ENCODE measurements at regions not wholly inside any gene's neighbourhood (a gene's known extent, or its start where the extent isn't known, plus 50 kb on each side); places are given as distances from the start of the nearest gene placed in this dataset.
"Not testable (repeated sequence)": the region's sequence is repeated elsewhere in the genome, so short reads cannot be mapped to it uniquely, and the experiment has no call there.

DNA sequence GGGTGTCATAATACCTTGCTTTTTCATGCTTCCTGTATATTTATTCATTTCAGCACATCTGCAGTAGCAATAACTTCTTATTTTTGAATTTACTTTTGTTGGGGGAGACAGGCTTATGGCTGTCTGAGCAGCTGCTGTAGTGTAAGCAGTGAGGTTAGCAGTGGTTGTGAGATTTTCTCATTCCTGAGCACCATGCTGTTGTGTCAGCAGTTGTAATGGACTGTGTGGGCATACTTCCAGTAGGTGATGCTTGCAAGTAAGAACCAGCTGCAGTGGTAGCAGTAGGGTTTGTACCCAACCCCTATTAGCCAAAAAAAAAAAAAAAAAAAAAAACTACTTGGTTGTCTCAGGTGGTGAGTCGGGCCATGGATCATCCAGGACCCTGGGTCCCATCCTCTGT, 311.6 kb downstream of the NUF2 start:
- BruUV-seq (replicated peaks) = no TSS peak
- Histone ChIP-seq H3K36me3 (ENCODE audit: insufficient read depth, low read length, poor library complexity, severe bottlenecking) (no peaks in the 10 kb centered on the region), H3K4me1 (ENCODE audit: insufficient read depth, low read length, poor library complexity, severe bottlenecking) (no peaks in the 10 kb centered on the region), H3K27me3 (replicated peaks; ENCODE audit: insufficient read depth, low read depth, low read length, poor library complexity) (no peaks in the 10 kb centered on the region), H3K27ac (ENCODE audit: low read depth, low read length, poor library complexity, severe bottlenecking) (no peak overlapping the region), H3K4me3 (ENCODE audit: low read depth, low read length, poor library complexity, severe bottlenecking) (no peak overlapping the region), H3K9me3 (ENCODE audit: low read depth, low read length, poor library complexity, severe bottlenecking) (peaks cover 23% of the 10 kb centered on the region)
- DNase-seq (ENCODE audit: low spot score) = no peak
- CTCF ChIA-PET = no interaction called here
- TF ChIP-seq, protein P1, sequence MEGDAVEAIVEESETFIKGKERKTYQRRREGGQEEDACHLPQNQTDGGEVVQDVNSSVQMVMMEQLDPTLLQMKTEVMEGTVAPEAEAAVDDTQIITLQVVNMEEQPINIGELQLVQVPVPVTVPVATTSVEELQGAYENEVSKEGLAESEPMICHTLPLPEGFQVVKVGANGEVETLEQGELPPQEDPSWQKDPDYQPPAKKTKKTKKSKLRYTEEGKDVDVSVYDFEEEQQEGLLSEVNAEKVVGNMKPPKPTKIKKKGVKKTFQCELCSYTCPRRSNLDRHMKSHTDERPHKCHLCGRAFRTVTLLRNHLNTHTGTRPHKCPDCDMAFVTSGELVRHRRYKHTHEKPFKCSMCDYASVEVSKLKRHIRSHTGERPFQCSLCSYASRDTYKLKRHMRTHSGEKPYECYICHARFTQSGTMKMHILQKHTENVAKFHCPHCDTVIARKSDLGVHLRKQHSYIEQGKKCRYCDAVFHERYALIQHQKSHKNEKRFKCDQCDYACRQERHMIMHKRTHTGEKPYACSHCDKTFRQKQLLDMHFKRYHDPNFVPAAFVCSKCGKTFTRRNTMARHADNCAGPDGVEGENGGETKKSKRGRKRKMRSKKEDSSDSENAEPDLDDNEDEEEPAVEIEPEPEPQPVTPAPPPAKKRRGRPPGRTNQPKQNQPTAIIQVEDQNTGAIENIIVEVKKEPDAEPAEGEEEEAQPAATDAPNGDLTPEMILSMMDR (conservative IDR thresholded peaks at IDR 0.05; ENCODE audit: low read depth, low read length) = no peak
- no peak for TF ChIP-seq EZH2 (IDR thresholded peaks at IDR 0.05; ENCODE audit: borderline replicate concordance, low read depth, low read length, poor library complexity, severe bottlenecking)
- POLR2A ChIA-PET (ENCODE audit: low non-redundant PET) = no interaction called here
- intact Hi-C loops (cut with micrococcal nuclease; ENCODE audit: unreplicated experiment) = no loop called here

DNA sequence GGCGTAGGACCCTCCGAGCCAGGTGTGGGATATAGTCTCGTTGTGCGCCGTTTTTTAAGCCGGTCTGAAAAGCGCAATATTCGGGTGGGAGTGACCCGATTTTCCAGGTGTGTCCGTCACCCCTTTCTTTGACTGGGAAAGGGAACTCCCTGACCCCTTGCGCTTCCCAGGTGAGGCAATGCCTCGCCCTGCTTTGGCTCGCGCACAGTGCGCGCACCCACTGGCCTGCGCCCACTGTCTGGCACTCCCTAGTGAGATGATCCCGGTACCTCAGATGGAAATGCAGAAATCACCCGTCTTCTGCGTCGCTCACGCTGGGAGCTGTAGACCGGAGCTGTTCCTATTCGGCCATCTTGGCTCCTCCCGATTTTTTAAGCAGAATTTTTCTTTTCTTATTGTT, 323.9 kb downstream of the NUF2 start:
- DNase-seq (ENCODE audit: low spot score); CTCF ChIA-PET; H3K4me1 ChIP-seq (ENCODE audit: insufficient read depth, low read length, poor library complexity, severe bottlenecking); POLR2A ChIA-PET (ENCODE audit: low non-redundant PET); H3K9me3 ChIP-seq (ENCODE audit: low read depth, low read length, poor library complexity, severe bottlenecking); H3K27ac ChIP-seq (ENCODE audit: low read depth, low read length, poor library complexity, severe bottlenecking); H3K4me3 ChIP-seq (ENCODE audit: low read depth, low read length, poor library complexity, severe bottlenecking); BruUV-seq (replicated peaks); H3K36me3 ChIP-seq (ENCODE audit: insufficient read depth, low read length, poor library complexity, severe bottlenecking); intact Hi-C loops (cut with micrococcal nuclease; ENCODE audit: unreplicated experiment); H3K27me3 ChIP-seq (replicated peaks; ENCODE audit: insufficient read depth, low read depth, low read length, poor library complexity): not testable (repeated sequence)

DNA sequence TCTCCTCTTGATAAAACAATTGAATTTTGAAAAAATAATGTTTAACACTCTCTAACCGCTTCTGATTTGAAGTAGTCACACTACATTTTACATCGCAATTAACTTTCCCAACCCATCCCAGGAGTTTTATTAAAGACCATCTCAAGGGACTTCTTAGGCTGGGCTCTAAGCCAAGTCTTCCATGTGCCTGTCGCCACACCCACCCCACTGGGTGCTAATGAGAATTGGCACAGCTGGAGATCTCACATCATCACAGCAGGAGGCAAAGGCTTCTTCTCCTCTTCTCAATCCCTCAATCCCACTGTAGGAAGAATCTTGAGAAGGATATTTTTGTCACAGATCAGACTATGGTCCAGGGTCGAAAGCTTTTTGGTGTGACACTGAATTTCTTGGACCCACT, 328.9 kb downstream of the NUF2 start:
- intact Hi-C loops (cut with micrococcal nuclease; ENCODE audit: unreplicated experiment) = no loop called here

DNA sequence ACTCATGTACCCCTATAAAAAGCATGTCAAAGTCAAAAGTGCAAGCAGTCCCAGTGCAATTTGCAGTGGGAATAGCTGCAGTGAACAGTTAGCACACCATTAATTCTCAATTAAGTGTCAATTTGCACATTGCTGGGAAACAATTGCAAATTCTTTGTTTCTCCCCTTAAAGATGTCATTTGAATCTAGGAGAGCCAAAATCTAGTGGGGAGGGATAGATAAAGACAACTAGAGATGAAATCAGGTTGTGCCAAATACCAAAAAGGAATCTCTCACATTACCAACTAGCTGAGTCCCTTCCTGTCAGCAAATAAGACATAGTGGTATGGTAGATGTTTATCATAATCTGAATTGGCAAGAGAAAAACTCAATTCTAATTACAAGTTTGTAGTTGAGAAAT, 330.7 kb downstream of the NUF2 start:
- ChIA-PET CTCF (no interaction called here), POLR2A (ENCODE audit: low non-redundant PET) (no interaction called here)
- H3K4me1 ChIP-seq (ENCODE audit: insufficient read depth, low read length, poor library complexity, severe bottlenecking) = peaks cover 43% of the 10 kb centered on the region
- intact Hi-C loops (cut with micrococcal nuclease; ENCODE audit: unreplicated experiment) = no loop called here
- H3K9me3 ChIP-seq (ENCODE audit: low read depth, low read length, poor library complexity, severe bottlenecking) = no peaks in the 10 kb centered on the region
- H3K36me3 ChIP-seq (ENCODE audit: insufficient read depth, low read length, poor library complexity, severe bottlenecking) = no peaks in the 10 kb centered on the region
- DNase-seq (ENCODE audit: low spot score) = peak; percentile 58
- no peak for TF ChIP-seq EZH2 (IDR thresholded peaks at IDR 0.05; ENCODE audit: borderline replicate concordance, low read depth, low read length, poor library complexity, severe bottlenecking)
- TF ChIP-seq, protein P1 (conservative IDR thresholded peaks at IDR 0.05; ENCODE audit: low read depth, low read length) = no peak
- no TSS peak for BruUV-seq (replicated peaks)
- H3K27ac ChIP-seq (ENCODE audit: low read depth, low read length, poor library complexity, severe bottlenecking) = peak overlapping the region; percentile 11
- H3K27me3 ChIP-seq (replicated peaks; ENCODE audit: insufficient read depth, low read depth, low read length, poor library complexity) = no peaks in the 10 kb centered on the region
- no peak overlapping the region for H3K4me3 ChIP-seq (ENCODE audit: low read depth, low read length, poor library complexity, severe bottlenecking)

More for the DNA sequence above, 328.9 kb downstream of the NUF2 start:
- Histone ChIP-seq H3K27ac (ENCODE audit: low read depth, low read length, poor library complexity, severe bottlenecking) (peak overlapping the region; percentile 47), H3K4me1 (ENCODE audit: insufficient read depth, low read length, poor library complexity, severe bottlenecking) (peaks cover 36% of the 10 kb centered on the region), H3K36me3 (ENCODE audit: insufficient read depth, low read length, poor library complexity, severe bottlenecking) (no peaks in the 10 kb centered on the region), H3K27me3 (replicated peaks; ENCODE audit: insufficient read depth, low read depth, low read length, poor library complexity) (no peaks in the 10 kb centered on the region), H3K9me3 (ENCODE audit: low read depth, low read length, poor library complexity, severe bottlenecking) (no peaks in the 10 kb centered on the region), H3K4me3 (ENCODE audit: low read depth, low read length, poor library complexity, severe bottlenecking) (no peak overlapping the region)
- ChIA-PET CTCF (no interaction called here), POLR2A (ENCODE audit: low non-redundant PET) (no interaction called here)
- DNase-seq (ENCODE audit: low spot score) = peak; percentile 95
- TF ChIP-seq, protein P1 (conservative IDR thresholded peaks at IDR 0.05; ENCODE audit: low read depth, low read length) = no peak
- no peak for TF ChIP-seq EZH2 (IDR thresholded peaks at IDR 0.05; ENCODE audit: borderline replicate concordance, low read depth, low read length, poor library complexity, severe bottlenecking)
- no TSS peak for BruUV-seq (replicated peaks)
